Femur (tissue), 1 donor: ENCODE measurements at regions not wholly inside any gene's neighbourhood (a gene's known extent, or its start where the extent isn't known, plus 50 kb on each side); places are given as distances from the start of the nearest gene placed in this dataset.
"Not testable (repeated sequence)": the region's sequence is repeated elsewhere in the genome, so short reads cannot be mapped to it uniquely, and the experiment has no call there.

Experiments used
- DNase-seq: peaks from one replicate; pipeline ENCODE4 v3.0.0-alpha.2; 2017

- no peak for DNase-seq
Measured at GRCh38 chr12:17695495-17695894, 394.5 kb downstream of the RERGL start.

DNA sequence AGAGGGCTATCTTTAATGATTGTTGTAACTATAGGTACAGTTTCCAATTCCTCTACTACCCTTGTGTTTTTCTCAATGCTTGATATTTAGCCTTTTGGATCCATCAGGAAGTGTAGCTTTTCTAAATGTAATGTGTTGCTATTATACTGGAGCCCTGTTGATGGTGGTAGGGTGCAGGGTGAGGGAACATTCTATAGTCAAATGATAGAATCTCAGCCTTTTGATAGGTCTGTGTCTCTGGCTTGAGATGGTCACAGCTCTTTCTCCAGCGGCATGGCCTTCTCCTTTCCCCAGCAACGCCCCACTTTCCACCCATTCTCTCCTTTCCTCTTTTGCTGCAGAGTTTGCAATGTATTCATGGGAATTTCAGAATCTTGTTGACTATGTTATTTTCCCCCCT is 398.6 kb downstream of the RERGL start:
- no peak for DNase-seq

DNA sequence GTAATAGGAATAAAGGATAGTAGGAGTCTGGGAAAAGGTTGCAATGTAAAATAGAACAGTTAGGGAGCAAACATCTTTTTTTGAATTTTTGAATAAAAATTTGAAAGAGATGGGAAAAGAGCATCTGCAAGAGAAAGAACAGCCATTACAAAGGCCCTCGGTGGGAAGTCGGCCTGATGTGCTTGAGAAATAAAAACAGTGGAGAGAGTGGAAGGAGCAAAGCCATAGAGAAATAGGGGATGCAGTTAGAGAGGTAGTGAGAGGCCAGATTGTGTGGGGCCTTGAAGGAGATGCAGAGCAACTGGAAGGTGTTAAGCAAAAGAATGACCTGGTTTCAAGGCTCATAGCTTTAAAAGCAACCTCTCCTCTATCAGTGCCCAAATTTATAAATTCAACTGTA is 409.8 kb downstream of the RERGL start:
- no peak for DNase-seq

DNA sequence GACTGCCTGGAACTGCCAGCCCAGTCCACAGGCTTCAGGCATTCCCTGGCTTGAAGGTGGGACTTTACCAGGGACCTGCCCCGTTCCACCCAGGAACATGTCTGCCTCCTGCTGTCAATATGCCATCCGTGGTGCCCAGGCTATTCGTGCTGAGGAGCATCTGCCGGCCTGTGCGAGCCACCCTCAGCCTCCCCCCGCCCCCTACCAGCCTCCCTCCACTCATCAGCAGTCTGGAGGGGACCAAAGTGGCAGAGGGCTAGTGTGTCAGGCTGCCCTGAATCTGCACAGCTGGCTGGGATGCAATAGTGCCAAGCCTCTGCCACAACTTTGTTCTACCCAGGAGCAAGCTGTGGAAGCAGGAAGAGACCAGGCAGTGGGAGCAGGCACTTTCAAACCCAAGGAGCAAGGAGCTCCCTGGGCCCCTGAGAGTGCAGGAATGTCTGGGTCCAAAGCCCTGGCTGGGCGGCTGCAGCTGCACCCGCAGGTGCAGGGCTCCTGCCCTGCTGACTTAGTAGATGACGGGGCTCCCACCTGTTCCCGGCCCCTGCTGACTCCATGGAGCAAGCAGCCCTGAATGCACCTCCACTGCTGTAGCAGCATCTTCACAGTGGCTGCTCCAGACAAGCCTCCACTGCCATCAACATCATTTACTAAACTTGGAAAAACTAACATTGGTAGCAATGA is 423.2 kb downstream of the RERGL start:
- no peak for DNase-seq

GRCh38 chr12:17665839-17666238 is 424.2 kb downstream of the RERGL start:
- no peak for DNase-seq

DNA sequence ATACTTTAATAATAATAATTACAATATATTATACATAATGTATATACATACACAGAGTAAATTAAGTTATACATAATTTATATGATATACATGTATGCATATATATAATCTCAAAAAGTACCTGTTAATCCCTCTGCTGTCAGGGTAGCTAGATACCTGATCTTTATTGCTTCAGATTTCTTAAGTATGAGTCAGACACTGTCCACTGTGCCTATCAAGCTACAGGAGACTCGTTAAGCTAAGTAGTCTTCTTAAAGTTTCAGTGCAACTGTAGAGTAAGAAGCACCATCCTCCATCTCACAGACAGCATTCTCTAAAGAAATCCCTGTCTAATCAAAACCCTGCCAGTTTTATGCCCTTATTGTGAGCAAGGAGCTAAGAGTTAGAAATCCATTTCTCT is 428.7 kb downstream of the RERGL start:
- DNase-seq, result no peak

- DNase-seq, result no peak
Measured at GRCh38 chr12:17652436-17652835, 437.6 kb downstream of the RERGL start.

GRCh38 chr12:17642340-17642650 is 447.7 kb downstream of the RERGL start:
- DNase-seq, result no peak

DNA sequence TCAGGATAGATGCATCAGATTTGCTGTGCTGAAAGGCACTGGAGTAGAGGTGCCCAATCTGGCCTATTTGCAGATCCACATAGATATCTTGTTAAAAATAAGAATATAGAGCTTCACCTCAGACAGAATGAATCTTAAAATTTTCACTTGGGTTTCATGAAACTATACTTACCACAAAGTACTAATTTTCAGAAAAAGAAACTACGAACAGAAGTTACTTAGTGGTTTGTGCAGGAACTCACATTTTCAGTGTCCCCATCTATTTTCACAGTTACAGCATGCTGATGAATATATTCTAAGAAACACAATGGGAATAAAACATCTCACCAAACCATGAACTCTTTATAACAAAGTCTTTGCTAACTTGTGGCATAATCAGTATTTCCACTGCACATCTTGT is 449.4 kb downstream of the RERGL start:
- DNase-seq, result no peak

DNA sequence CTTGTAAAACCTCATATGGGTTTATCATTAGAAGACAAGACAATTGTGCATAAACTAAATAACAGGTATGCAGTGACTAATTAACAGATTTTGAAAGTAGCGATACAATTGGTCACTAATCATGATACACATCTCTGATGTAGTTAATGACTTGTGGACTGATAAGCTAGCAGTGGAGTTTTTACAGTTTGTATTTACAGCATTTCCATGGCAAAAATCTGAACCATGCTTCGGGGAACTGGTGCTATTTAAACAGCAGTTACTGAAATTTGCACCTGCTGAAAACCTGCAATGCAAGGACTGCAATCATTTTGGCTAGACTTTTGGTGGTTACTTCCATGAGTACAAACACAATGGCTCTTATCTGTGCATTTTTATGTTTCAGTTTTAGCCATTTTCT is 471.2 kb downstream of the RERGL start:
- DNase-seq, result no peak

DNA sequence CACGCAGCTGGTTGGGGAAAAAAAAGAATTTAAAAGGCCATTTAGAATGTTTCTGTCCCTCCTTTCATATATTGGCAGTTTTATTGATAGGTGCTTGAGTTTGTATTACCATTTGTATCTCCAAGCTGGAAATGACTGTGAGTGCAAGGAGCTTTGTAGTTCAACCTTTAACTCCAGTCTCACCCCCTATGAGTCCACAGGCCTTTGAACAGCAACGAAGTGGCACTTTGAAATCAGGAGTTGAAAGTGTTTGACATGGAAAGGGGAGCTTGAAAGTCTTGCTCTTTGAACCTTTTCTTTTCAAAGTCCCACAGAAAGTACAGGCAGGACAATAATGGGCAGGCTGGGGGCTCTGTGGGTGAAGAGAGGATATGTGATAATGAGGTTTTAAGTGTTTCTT is 480.3 kb downstream of the RERGL start:
- DNase-seq, result no peak

GRCh38 chr12:17609153-17609552 is 480.8 kb downstream of the RERGL start:
- DNase-seq, result no peak

- no peak for DNase-seq
Measured at GRCh38 chr12:17595111-17595510, 494.9 kb downstream of the RERGL start.

- no peak for DNase-seq
Measured at GRCh38 chr12:17593715-17594406, 496.1 kb downstream of the RERGL start.

- no peak for DNase-seq
Measured at GRCh38 chr12:17592472-17592871, 497.5 kb downstream of the RERGL start.

GRCh38 chr12:17591005-17591681 is 498.9 kb downstream of the RERGL start:
- DNase-seq, result no peak

DNA sequence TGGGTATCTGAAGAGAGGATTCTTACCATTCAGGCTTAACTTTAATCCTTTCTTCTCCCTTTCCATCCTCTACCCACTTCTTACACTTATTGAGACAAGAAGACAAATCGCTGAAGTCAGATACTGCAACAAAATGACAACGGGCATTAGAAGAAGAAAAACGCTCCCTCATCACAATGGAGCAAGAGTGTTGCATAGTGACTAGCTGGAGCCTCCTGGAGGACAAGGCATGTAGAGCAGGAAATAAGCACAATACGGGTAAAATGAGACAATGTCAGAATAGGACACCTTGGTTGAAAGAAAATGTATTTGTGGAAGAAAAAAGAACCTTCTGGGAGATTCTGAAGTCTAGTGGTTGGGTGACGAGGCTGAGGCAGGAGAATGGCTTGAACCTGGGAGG is 501.0 kb downstream of the RERGL start:
- no peak for DNase-seq

- no peak for DNase-seq
Measured at GRCh38 chr12:17579205-17580026, 510.6 kb downstream of the RERGL start.

GRCh38 chr12:17577405-17577804 is 512.6 kb downstream of the RERGL start:
- DNase-seq, result no peak

DNA sequence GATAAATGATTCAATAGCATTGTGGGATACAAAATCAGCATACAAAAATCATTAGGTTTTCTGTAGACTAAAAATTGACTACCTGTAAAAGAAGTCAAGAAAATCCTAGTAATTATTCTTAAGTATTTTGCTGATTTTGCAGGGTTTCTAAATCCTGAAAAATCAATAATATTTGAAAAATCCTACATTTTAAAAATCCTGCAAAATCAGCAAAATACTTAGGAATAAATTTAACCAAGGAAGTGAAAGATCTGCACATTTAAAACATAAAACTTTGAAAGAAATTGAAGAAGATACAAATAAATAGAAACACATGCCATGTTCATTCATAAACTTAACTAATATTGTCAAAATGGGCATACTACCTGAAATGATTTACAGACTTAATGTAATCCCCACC is 517.7 kb downstream of the RERGL start:
- DNase-seq, result no peak

- DNase-seq, result no peak
Measured at GRCh38 chr12:17571047-17571446, 518.9 kb downstream of the RERGL start.

DNA sequence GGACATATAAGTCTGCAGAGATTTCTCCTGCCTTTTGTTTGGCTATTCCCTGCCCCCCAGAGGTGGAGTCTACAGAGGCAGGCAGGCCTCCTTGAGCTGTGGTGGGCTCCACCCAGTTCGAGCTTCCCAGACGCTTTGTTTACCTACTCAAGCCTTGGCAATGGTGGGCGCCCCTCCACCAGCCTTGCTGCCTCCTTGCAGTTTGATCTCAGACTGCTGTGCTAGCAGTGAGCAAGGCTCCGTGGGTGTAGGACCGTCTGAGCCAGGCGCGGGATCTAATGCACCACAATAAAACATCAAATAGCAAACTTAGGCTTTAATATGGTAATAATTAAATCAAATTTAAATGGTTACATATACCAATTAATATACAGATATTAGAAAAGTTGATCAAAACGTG is 525.4 kb downstream of the RERGL start:
- DNase-seq, result not testable (repeated sequence)

GRCh38 chr12:17550011-17550410 is 540.0 kb downstream of the RERGL start:
- no peak for DNase-seq

DNA sequence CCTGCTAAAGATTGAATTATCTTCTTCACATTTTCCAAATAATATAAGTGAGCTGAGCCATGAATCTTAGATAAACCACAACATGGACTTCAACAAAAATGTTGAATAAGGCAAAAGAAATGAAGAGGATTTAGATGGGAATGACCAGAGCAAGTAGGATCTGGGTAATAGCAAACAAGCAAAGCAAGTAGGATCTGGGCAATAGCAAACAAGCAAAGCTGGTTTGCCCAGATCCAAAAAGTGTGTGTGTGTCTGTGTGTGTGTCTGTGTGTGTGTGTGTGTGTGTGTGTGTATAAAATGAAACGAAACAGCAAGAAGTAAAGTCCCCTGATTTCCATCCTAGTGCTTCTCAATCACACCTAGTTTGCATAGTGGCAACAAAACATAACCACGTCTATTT is 549.1 kb downstream of the RERGL start:
- no peak for DNase-seq
